ENCODE measurements at regions not wholly inside any gene's neighbourhood (a gene's known extent, or its start where the extent isn't known, plus 50 kb on each side); places are given as distances from the start of the nearest gene placed in this dataset.

DNA sequence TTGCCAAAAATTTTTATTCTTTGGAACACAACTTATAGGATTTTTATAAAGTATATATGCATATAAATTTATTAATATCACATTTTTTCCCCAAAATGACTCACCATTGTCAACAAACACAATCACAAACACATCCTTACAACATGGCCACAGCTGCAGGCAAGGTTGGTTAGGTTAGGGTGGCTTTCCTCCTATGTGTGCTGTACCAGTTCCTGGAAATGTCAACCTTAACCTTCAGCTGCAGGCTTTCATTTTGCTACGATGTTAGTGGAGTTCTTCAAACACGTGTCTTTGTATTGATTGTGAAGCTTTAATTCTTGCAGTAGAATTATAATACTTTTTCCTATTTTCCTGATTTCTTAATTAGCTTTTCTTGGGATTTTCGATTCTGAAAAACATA is 185.8 kb downstream of the PTEN start:
- TF ChIP-seq, protein P1, sequence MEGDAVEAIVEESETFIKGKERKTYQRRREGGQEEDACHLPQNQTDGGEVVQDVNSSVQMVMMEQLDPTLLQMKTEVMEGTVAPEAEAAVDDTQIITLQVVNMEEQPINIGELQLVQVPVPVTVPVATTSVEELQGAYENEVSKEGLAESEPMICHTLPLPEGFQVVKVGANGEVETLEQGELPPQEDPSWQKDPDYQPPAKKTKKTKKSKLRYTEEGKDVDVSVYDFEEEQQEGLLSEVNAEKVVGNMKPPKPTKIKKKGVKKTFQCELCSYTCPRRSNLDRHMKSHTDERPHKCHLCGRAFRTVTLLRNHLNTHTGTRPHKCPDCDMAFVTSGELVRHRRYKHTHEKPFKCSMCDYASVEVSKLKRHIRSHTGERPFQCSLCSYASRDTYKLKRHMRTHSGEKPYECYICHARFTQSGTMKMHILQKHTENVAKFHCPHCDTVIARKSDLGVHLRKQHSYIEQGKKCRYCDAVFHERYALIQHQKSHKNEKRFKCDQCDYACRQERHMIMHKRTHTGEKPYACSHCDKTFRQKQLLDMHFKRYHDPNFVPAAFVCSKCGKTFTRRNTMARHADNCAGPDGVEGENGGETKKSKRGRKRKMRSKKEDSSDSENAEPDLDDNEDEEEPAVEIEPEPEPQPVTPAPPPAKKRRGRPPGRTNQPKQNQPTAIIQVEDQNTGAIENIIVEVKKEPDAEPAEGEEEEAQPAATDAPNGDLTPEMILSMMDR (IDR thresholded peaks at IDR 0.05): no peak
- TF ChIP-seq POLR2A (IDR thresholded peaks at IDR 0.05): no peak

All from Peyer's patch (tissue), 4 donors.